GM12874 (cell line): ENCODE measurements at regions not wholly inside any gene's neighbourhood (a gene's known extent, or its start where the extent isn't known, plus 50 kb on each side); places are given as distances from the start of the nearest gene placed in this dataset.

ENCODE experiments used
- CTCF ChIP-seq: IDR thresholded peaks from 2 replicates; pipeline ENCODE4 v1.5.1; 2011; ENCODE audit warnings: low read depth, mild to moderate bottlenecking, control low read depth, low read length, moderate library complexity; ENCODE audit not compliant: insufficient read depth

GRCh38 chr19:27894906-27895754, 1317.8 kb downstream of the UQCRFS1 start:
- no peak for TF ChIP-seq CTCF

GRCh38 chr19:27892500-27892899, 1320.5 kb downstream of the UQCRFS1 start:
- TF ChIP-seq CTCF, result no peak

- TF ChIP-seq CTCF, result no peak
Observed at GRCh38 chr19:27891411-27891810, 1321.5 kb downstream of the UQCRFS1 start.

- TF ChIP-seq CTCF, result no peak
Observed at GRCh38 chr19:27890696-27891095, 1322.3 kb downstream of the UQCRFS1 start.

GRCh38 chr19:27890206-27890605, 1322.7 kb downstream of the UQCRFS1 start:
- TF ChIP-seq CTCF, result no peak

- TF ChIP-seq CTCF, result no peak
Observed at GRCh38 chr19:27889156-27889555, 1323.8 kb downstream of the UQCRFS1 start.

GRCh38 chr19:27887946-27888345, 1325.0 kb downstream of the UQCRFS1 start:
- TF ChIP-seq CTCF, result no peak
